ENCODE measurements at regions not wholly inside any gene's neighbourhood (a gene's known extent, or its start where the extent isn't known, plus 50 kb on each side); places are given as distances from the start of the nearest gene placed in this dataset.

- ChIA-PET POLR2A (no interaction called here), CTCF (interaction anchor here (0.7 to 1.2 kb wide), 5 partner anchors 10 to 380 kb away, joined by 3 to 18 read pairs (median 3); no protein-coding TSS in a partner anchor)
- H3K9me3 Mint-ChIP-seq: no peaks in the 10 kb centered on the region
- H3K36me3 Mint-ChIP-seq: no peaks in the 10 kb centered on the region
- no peak overlapping the region for H3K4me3 Mint-ChIP-seq
- no peak overlapping the region for H3K27ac Mint-ChIP-seq
- no peak for DNase-seq (ENCODE audit: low spot score)
- H3K4me1 Mint-ChIP-seq: no peaks in the 10 kb centered on the region; the same call in 1 of the 2 replicates
- H3K27me3 Mint-ChIP-seq (ENCODE audit: low read depth): no peaks in the 10 kb centered on the region
- peak; percentile 67 for TF ChIP-seq CTCF (IDR thresholded peaks at IDR 0.05)
- TF ChIP-seq FOXK1 (CRISPR knock-in tag; IDR thresholded peaks at IDR 0.05): no peak
- ATAC-seq: no peak; the same call in 1 of the 2 replicates
Measured at GRCh38 chr4:126223784-126224407, 909.1 kb downstream of the FAT4 start.

- CTCF ChIA-PET: no interaction called here
- H3K36me3 Mint-ChIP-seq: no peaks in the 10 kb centered on the region
- POLR2A ChIA-PET: no interaction called here
- no peak overlapping the region for H3K4me3 Mint-ChIP-seq
- TF ChIP-seq NFE2L1 (CRISPR knock-in tag; IDR thresholded peaks at IDR 0.05) (no peak), STAT6 (CRISPR knock-in tag; conservative IDR thresholded peaks at IDR 0.05; ENCODE audit: low read depth) (no peak), ARID4B (CRISPR knock-in tag; IDR thresholded peaks at IDR 0.05; ENCODE audit: borderline replicate concordance) (no peak), HMGA2 (CRISPR knock-in tag; IDR thresholded peaks at IDR 0.05) (no peak), SOX15 (CRISPR knock-in tag; IDR thresholded peaks at IDR 0.05) (no peak), NFYB (CRISPR knock-in tag; conservative IDR thresholded peaks at IDR 0.05; ENCODE audit: low read depth) (no peak), ZNF219 (CRISPR knock-in tag; IDR thresholded peaks at IDR 0.05; ENCODE audit: borderline replicate concordance) (no peak), ZNF317 (CRISPR knock-in tag; IDR thresholded peaks at IDR 0.05; ENCODE audit: borderline replicate concordance, low read depth) (no peak), HMGXB4 (CRISPR knock-in tag; IDR thresholded peaks at IDR 0.05) (no peak), CREM (CRISPR knock-in tag; IDR thresholded peaks at IDR 0.05) (no peak)
- H3K27ac Mint-ChIP-seq: no peak overlapping the region
- no peak for ATAC-seq
- DNase-seq (ENCODE audit: low spot score): no peak
- peaks cover 5% of the 10 kb centered on the region for H3K4me1 Mint-ChIP-seq
- no peaks in the 10 kb centered on the region for H3K27me3 Mint-ChIP-seq (ENCODE audit: low read depth)
- H3K9me3 Mint-ChIP-seq: no peaks in the 10 kb centered on the region
Measured at GRCh38 chr4:126227428-126227827, 912.7 kb downstream of the FAT4 start.
